ENCODE measurements at regions not wholly inside any gene's neighbourhood (a gene's known extent, or its start where the extent isn't known, plus 50 kb on each side); places are given as distances from the start of the nearest gene placed in this dataset.

- TF ChIP-seq CTCF (IDR thresholded peaks at IDR 0.05) (no peak), POLR2A (IDR thresholded peaks at IDR 0.05) (no peak)
Measured at GRCh38 chr4:32318926-32319325, 1598.8 kb downstream of the PCDH7 start.

Measured in right lobe of liver (tissue), 4 donors.